ENCODE measurements at regions not wholly inside any gene's neighbourhood (a gene's known extent, or its start where the extent isn't known, plus 50 kb on each side); places are given as distances from the start of the nearest gene placed in this dataset.

- no peak for DNase-seq
Measured at GRCh38 chr18:55912919-55913318, 324.9 kb upstream of the TCF4 start.

- no peak for DNase-seq
Measured at GRCh38 chr18:55912071-55912470, 324.1 kb upstream of the TCF4 start.

DNA sequence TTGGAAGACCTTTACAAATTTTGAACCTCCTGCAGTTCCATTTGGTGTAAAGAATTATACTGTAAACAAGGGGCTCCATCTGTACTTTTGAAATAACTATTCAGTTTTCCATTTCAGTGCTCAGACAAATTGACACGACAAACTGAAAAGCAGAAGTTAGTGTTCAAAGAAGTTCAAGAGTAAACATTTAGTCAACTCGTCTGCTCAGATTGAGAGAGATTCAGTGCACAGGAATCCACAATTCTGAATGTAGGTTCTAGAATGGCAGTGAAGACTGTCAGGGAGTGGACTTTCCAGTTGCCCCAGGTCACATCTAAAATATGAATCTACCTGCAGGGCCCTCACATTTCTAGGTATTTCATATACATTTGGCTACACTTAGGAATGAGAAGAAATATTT, 322.3 kb upstream of the TCF4 start:
- DNase-seq: no peak

DNA sequence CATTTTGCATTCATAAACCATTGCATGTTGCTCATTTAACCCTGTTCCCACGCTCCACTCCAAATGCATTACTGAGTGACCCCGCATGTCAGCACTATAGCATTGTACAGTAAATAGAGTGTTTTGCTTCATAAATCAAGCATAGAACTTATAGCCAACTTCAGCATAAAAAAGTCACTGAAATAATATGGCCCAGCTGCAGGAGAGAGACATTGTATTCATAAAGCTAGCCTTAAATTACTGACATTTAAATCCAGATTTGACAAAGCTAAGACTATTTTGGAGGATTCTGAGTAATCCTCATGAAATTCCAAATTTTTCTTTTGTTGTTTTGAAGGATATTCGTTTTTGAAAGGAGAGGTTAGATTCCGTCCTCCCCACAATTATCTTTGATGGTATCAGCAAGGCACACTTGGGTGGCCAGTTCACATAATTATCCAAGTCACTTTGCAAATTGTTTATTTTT, 320.9 kb upstream of the TCF4 start:
- no peak for DNase-seq

- no peak for DNase-seq
Measured at GRCh38 chr18:55907453-55908175, 319.6 kb upstream of the TCF4 start.

DNA sequence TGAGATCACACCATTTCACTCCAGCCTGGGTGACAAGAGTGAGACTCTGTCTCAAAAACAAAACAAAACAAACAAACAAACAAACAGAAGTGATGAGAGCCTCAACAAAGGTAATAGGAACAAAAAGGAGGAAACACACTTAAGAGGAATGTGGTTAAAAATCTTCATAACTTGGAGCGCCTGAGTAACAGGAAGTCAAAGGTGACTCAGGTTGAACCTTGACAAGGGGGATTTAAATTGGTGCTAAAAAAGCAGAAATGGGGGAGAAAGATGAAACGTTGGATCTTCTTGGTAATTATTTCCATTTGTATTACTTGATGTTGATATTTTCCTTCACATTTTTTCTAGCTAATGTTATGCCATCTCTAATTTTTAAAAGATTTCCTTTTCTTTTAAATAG, 318.5 kb upstream of the TCF4 start:
- no peak for DNase-seq

- DNase-seq: no peak
Measured at GRCh38 chr18:55903911-55904310, 315.9 kb upstream of the TCF4 start.

- no peak for DNase-seq
Measured at GRCh38 chr18:55900380-55900779, 312.4 kb upstream of the TCF4 start.

DNA sequence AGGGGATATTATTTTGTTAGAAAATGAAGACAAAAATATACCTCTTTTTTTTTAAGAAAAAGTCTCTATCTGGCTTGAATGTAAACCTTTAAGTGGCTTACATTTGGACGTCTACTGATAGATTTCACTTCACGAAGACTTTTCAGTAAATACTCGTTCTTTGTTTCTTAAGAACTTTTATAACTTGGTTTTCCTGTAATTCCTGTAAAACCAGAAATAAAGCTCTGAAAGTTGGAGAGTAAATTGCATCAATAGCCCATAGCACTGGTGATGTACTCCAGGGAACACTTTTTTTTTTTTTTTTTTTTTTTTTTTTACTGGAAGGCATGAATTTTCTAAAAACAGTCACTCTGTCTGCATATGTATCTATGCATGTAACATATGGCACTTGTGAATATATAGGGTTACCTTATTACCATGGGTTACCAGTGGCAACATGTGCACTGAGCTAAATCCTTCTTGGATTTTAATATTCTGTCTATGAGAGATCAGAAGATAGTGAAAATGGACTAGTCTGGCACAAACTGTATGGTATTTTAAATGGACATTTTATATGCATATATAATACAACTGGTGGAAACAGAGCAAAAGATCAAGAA, 309.2 kb upstream of the TCF4 start:
- no peak for DNase-seq

DNA sequence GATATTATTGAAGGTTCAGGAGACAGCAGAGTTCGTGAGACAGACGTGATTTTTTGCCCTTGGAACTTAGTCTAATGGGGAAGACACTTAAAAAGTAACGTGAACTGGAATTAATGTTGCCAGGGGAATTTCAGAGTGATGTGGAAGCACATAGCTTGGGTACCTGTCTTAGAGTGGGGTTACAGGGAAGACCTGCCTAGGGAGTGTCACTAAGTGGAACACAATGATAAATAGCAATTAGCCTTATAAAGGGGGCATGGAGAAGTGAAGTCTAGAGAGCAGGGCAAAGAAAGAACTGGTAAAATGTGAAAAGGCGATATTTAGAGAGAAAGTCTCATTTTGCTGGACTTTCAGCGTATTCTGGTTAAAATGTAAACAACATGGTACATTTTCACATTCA, 306.0 kb upstream of the TCF4 start:
- no peak for DNase-seq

- peak; percentile 17 for DNase-seq
Measured at GRCh38 chr18:55892862-55893813, 305.1 kb upstream of the TCF4 start.

- DNase-seq: no peak
Measured at GRCh38 chr18:55886886-55887285, 298.9 kb upstream of the TCF4 start.

GRCh38 chr18:55884498-55884897, 296.5 kb upstream of the TCF4 start:
- DNase-seq: no peak

DNA sequence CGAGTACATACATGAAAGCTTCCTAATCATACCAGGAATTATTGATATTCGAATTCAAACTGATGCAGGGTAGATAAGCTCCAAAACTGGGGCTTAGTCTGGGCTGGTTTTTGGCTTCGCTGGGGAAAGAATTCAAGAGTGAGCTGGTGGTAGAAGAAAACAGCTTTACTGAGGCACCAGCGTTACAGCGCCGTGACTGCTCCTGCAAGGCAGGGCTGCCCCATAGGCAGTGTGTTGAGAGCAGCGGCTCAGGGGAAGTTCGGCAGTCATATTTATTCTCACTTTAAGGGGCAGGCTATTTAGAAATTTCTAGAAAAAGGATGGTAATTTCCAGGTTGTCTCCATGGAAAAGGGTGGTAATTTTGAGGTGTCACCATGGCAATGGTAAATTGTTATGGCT, 292.6 kb upstream of the TCF4 start:
- DNase-seq: no peak

- no peak for DNase-seq
Measured at GRCh38 chr18:55879331-55879730, 291.3 kb upstream of the TCF4 start.

DNA sequence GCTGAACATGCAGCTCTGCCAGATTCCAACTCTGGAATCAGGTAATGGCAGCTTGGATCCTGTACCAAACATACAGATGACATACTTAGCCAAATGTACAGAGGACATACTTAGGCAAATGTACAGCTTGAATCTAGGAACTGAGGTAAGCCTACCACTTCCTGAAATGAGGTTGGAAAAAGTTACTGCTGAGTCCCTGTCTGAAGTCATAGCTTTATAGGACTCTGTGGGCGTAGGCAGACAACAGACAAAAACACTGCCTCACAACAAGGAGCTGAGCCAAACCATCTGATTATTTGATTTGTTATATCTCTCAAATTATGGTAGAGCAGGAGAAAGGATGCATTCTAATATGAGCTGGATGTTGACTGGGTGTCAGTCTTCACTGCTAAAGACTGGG, 290.2 kb upstream of the TCF4 start:
- no peak for DNase-seq

DNA sequence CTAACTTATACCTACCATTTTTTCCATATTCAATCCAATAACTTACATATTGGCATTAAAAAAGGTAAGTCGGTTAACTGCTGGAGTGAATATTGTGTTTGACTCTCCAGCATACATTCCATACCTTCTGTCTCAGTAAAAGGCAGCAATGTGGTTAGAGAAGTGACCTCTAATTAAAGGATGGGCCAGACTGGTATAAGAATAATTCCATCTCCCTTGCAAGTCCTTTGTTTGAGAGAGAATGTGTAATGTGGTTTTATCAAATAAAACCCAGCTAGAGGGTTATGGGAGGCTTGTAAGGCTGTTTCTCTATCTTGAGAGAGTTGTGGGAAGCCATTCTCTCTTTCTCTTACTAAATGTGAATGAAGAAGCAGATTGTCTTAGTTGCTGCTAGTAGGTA, 289.3 kb upstream of the TCF4 start:
- no peak for DNase-seq

- no peak for DNase-seq
Measured at GRCh38 chr18:55876254-55876653, 288.3 kb upstream of the TCF4 start.

GRCh38 chr18:55875371-55875901, 287.4 kb upstream of the TCF4 start:
- no peak for DNase-seq

- no peak for DNase-seq
Measured at GRCh38 chr18:55869556-55870501, 281.8 kb upstream of the TCF4 start.

DNA sequence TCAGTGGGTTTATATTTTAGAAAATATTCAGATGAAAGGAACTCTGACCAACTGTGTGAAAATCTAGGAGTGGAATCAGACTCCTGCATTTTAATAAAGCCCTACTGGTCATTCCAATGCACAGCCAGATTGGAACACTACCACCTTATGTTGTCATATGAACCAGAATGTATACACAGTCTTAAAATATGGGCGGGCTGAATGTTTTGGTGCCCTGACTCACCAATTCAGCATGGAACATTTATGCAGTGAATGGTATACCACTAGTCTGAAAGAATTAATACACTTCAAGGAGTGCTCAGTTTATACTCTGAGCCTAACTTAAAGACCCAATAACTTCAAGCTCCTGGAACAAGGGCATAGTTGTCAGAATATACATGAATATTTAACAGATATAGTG, 280.9 kb upstream of the TCF4 start:
- DNase-seq: no peak

GRCh38 chr18:55866886-55867285, 278.9 kb upstream of the TCF4 start:
- no peak for DNase-seq

Data from NCI-H1694 treated with DMSO at 0.1 percent for 48 hours (cell line).